ENCODE measurements at regions not wholly inside any gene's neighbourhood (a gene's known extent, or its start where the extent isn't known, plus 50 kb on each side); places are given as distances from the start of the nearest gene placed in this dataset.

GRCh38 chr13:105089858-105090643 lies 1445.4 kb downstream of the EFNB2 start:
- no peak overlapping the region for H3K4me3 ChIP-seq (ENCODE audit: low read depth, low read length)
- ChIA-PET POLR2A (no interaction called here), CTCF (no interaction called here)
- no peak for TF ChIP-seq CTCF (IDR thresholded peaks at IDR 0.05; ENCODE audit: insufficient read depth, low read depth, low read length)
- DNase-seq (ENCODE audit: low read depth): no peak
- H3K36me3 ChIP-seq (ENCODE audit: control insufficient read depth, insufficient read depth, low read length): no peaks in the 10 kb centered on the region
- H3K27me3 ChIP-seq (ENCODE audit: control insufficient read depth, insufficient read depth, low read length): no peaks in the 10 kb centered on the region

GRCh38 chr13:105087945-105088344 lies 1447.5 kb downstream of the EFNB2 start:
- CTCF ChIA-PET: interaction anchor here (0.6 kb wide), 1 partner anchor 14 kb away, joined by 4 read pairs; no protein-coding TSS in a partner anchor
- H3K27me3 ChIP-seq (ENCODE audit: control insufficient read depth, insufficient read depth, low read length): no peaks in the 10 kb centered on the region
- TF ChIP-seq CTCF (IDR thresholded peaks at IDR 0.05; ENCODE audit: insufficient read depth, low read depth, low read length): no peak
- DNase-seq (ENCODE audit: low read depth): no peak
- POLR2A ChIA-PET: no interaction called here
- H3K36me3 ChIP-seq (ENCODE audit: control insufficient read depth, insufficient read depth, low read length): no peaks in the 10 kb centered on the region
- H3K4me3 ChIP-seq (ENCODE audit: low read depth, low read length): no peak overlapping the region

GRCh38 chr13:105084931-105085330 lies 1450.5 kb downstream of the EFNB2 start:
- Histone ChIP-seq H3K4me3 (ENCODE audit: low read depth, low read length) (no peak overlapping the region), H3K27me3 (ENCODE audit: control insufficient read depth, insufficient read depth, low read length) (no peaks in the 10 kb centered on the region), H3K36me3 (ENCODE audit: control insufficient read depth, insufficient read depth, low read length) (no peaks in the 10 kb centered on the region)
- no peak for TF ChIP-seq CTCF (IDR thresholded peaks at IDR 0.05; ENCODE audit: insufficient read depth, low read depth, low read length)
- ChIA-PET CTCF (no interaction called here), POLR2A (no interaction called here)
- DNase-seq (ENCODE audit: low read depth): no peak

GRCh38 chr13:105083992-105084391 lies 1451.5 kb downstream of the EFNB2 start:
- ChIA-PET CTCF (no interaction called here), POLR2A (no interaction called here)
- Histone ChIP-seq H3K4me3 (ENCODE audit: low read depth, low read length) (no peak overlapping the region), H3K27me3 (ENCODE audit: control insufficient read depth, insufficient read depth, low read length) (no peaks in the 10 kb centered on the region), H3K36me3 (ENCODE audit: control insufficient read depth, insufficient read depth, low read length) (no peaks in the 10 kb centered on the region)
- DNase-seq (ENCODE audit: low read depth): no peak
- TF ChIP-seq CTCF (IDR thresholded peaks at IDR 0.05; ENCODE audit: insufficient read depth, low read depth, low read length): no peak

GRCh38 chr13:105074755-105075154 lies 1460.7 kb downstream of the EFNB2 start:
- ChIA-PET POLR2A (no interaction called here), CTCF (no interaction called here)
- H3K4me3 ChIP-seq (ENCODE audit: low read depth, low read length): no peak overlapping the region
- TF ChIP-seq CTCF (IDR thresholded peaks at IDR 0.05; ENCODE audit: insufficient read depth, low read depth, low read length): no peak
- H3K36me3 ChIP-seq (ENCODE audit: control insufficient read depth, insufficient read depth, low read length): no peaks in the 10 kb centered on the region
- no peaks in the 10 kb centered on the region for H3K27me3 ChIP-seq (ENCODE audit: control insufficient read depth, insufficient read depth, low read length)
- DNase-seq (ENCODE audit: low read depth): no peak

Data from BJ (cell line).